C4-2B (cell line): ENCODE measurements at regions not wholly inside any gene's neighbourhood (a gene's known extent, or its start where the extent isn't known, plus 50 kb on each side); places are given as distances from the start of the nearest gene placed in this dataset.

ENCODE experiments used
- H3K27ac ChIP-seq: fragments of 450-650 bp; 2 replicates; pipeline ENCODE4 v1.5.1; 2017
- CTCF ChIP-seq: fragments of 450-650 bp; conservative IDR thresholded peaks from 2 replicates; pipeline ENCODE4 v1.5.1; 2017; ENCODE audit warnings: mild to moderate bottlenecking
- ZFX ChIP-seq: fragments of 450-650 bp; IDR thresholded peaks from 2 replicates; pipeline ENCODE4 v1.6.1; 2017

GRCh38 chr9:135209852-135210251, 122.4 kb downstream of the OLFM1 start:
- TF ChIP-seq ZFX: no peak
- no peak for TF ChIP-seq CTCF
- no peak overlapping the region for H3K27ac ChIP-seq

GRCh38 chr9:135210676-135211523, 123.4 kb downstream of the OLFM1 start:
- TF ChIP-seq CTCF (no peak), ZFX (no peak)
- H3K27ac ChIP-seq: no peak overlapping the region

DNA sequence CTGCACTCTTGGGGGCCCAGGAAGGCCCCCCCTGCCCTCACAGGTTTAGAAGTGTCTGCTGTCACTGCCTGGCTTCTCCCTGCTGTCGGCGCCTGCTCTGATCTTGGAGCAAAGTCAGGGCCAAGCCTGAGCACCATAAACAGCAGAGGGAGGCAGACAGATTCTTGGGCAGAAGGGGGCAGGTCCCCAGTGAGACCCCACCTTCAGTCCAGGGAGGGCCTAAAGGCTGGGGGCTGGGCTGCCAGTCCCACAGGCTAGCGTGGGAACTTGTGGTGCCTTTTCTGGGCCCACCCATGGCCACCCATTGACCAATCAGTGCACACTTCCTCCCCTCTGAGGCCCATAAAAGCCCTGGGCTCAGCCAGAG, 124.0 kb downstream of the OLFM1 start:
- TF ChIP-seq ZFX (no peak), CTCF (no peak)
- H3K27ac ChIP-seq: no peak overlapping the region

DNA sequence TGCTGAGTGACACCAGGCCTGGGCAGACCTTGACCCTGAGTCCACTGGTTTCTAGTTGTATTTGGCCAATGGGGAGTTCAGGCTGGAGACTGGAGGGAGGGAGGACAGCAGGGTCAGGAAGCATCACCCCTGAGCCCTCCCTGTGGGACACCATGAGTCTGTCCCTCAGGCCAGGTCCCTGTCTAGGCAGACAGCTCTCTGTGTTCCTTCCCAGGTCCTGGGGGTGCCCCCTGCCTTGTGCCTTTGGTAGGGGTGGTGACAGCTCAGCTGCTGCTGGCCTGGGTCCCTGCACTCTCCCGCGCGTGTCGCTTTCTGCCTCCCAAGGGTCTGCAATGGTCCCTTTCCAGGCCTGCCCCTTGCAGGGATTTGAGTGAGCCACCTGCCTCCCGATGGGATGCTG, 125.5 kb downstream of the OLFM1 start:
- no peak for TF ChIP-seq ZFX
- no peak for TF ChIP-seq CTCF
- no peak overlapping the region for H3K27ac ChIP-seq

DNA sequence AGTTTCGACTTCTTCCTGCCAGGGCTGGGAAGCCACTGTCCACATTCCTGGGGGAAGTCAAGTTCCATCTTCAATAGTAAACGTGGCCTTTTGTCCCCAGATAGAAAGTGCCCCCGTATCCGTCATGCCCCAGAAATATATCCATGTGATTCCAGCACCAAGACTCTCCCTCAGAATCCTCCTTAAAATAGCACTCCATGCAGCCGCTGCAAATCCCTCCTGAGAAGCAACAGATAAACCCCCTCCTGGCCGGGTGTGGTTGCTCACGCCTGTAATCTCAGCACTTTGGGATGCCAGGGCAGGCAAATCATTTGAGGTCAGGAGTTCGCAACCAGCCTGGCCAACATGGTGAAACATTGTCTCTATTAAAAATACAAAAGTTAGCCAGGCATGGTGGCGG, 126.1 kb downstream of the OLFM1 start:
- no peak for TF ChIP-seq ZFX
- no peak for TF ChIP-seq CTCF
- no peak overlapping the region for H3K27ac ChIP-seq

- no peak for TF ChIP-seq CTCF
- TF ChIP-seq ZFX: no peak
- H3K27ac ChIP-seq: no peak overlapping the region
Observed at GRCh38 chr9:135214054-135214640, 126.7 kb downstream of the OLFM1 start.

GRCh38 chr9:135214706-135215105, 127.2 kb downstream of the OLFM1 start:
- no peak overlapping the region for H3K27ac ChIP-seq
- no peak for TF ChIP-seq CTCF
- TF ChIP-seq ZFX: no peak
